AG04449 (cell line): ENCODE measurements at regions not wholly inside any gene's neighbourhood (a gene's known extent, or its start where the extent isn't known, plus 50 kb on each side); places are given as distances from the start of the nearest gene placed in this dataset.
"Not testable (repeated sequence)": the region's sequence is repeated elsewhere in the genome, so short reads cannot be mapped to it uniquely, and the experiment has no call there.

Experiments used
- CTCF ChIA-PET: fragments of 350-600 bp; formaldehyde crosslinking; extraction: SDS; loops from one replicate; lab custom pipeline; 2021; ENCODE audit warnings: antibody characterized with exemption; lab: Yijun Ruan, JAX
- POLR2A ChIA-PET: fragments of 400-600, 350-600 bp; formaldehyde crosslinking; extraction: SDS; loops from one replicate; lab custom pipeline; 2020; ENCODE audit warnings: antibody characterized with exemption, inconsistent platforms; lab: Yijun Ruan, JAX
- DNase-seq: peaks from one replicate; pipeline ENCODE4 v3.0.0-alpha.2; 2010; ENCODE audit warnings: low read depth, low spot score
- H3K4me3 ChIP-seq: 2 replicates; pipeline ENCODE4 v1.5.1; 2011; ENCODE audit warnings: low read depth, mild to moderate bottlenecking, control low read depth, low read length
- TF ChIP-seq, protein P1 (sequence below): IDR thresholded peaks from one replicate; pipeline ENCODE4 v1.5.1; 2011; ENCODE audit warnings: mild to moderate bottlenecking, moderate library complexity, low read length, control low read depth, inconsistent platforms; ENCODE audit not compliant: insufficient read depth; ENCODE audit errors: missing control alignments

DNA sequence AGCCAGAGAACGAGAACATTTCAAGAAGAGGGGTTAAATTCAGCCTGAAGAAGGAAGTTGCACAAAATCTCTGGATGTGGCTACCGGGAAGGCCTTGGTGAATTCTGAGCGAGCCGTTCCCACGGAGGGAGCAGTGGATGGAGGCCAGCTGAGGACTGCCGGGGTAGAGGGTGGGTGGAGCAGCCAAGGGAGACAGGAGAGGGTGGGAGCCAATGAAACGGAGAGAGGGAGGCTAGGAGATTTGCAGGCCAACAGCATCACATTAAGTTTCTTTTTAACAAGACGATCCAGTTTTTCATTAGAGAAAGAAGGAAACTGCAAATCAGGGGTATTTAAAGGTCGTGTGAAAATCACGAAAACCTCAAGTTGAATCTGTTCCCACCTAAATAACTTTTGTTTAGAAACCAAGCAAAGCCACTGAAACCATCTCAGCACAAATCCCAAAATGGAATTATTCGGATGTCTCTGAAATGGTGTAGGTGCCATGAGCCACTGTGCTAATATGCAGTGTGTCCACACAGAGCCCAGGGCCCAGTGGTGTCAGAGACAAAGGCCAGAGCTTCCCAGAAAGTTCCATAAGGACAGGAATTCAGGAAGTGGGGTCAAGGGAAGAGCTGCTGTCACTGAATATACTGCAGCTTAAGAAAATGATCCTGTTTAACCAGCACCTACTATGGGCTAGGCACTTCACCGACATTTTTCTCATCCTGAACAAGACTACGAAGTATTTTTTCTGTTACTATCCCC is 59.7 kb upstream of the SLC35C1 start:
- no peak for DNase-seq
- CTCF ChIA-PET = interaction anchor here (0.8 to 1.2 kb wide), 2 partner anchors 26 to 90 kb away, joined by 3 read pairs; no protein-coding TSS in a partner anchor
- H3K4me3 ChIP-seq = no peak overlapping the region
- POLR2A ChIA-PET = no interaction called here
- TF ChIP-seq, protein P1, sequence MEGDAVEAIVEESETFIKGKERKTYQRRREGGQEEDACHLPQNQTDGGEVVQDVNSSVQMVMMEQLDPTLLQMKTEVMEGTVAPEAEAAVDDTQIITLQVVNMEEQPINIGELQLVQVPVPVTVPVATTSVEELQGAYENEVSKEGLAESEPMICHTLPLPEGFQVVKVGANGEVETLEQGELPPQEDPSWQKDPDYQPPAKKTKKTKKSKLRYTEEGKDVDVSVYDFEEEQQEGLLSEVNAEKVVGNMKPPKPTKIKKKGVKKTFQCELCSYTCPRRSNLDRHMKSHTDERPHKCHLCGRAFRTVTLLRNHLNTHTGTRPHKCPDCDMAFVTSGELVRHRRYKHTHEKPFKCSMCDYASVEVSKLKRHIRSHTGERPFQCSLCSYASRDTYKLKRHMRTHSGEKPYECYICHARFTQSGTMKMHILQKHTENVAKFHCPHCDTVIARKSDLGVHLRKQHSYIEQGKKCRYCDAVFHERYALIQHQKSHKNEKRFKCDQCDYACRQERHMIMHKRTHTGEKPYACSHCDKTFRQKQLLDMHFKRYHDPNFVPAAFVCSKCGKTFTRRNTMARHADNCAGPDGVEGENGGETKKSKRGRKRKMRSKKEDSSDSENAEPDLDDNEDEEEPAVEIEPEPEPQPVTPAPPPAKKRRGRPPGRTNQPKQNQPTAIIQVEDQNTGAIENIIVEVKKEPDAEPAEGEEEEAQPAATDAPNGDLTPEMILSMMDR = no peak

DNA sequence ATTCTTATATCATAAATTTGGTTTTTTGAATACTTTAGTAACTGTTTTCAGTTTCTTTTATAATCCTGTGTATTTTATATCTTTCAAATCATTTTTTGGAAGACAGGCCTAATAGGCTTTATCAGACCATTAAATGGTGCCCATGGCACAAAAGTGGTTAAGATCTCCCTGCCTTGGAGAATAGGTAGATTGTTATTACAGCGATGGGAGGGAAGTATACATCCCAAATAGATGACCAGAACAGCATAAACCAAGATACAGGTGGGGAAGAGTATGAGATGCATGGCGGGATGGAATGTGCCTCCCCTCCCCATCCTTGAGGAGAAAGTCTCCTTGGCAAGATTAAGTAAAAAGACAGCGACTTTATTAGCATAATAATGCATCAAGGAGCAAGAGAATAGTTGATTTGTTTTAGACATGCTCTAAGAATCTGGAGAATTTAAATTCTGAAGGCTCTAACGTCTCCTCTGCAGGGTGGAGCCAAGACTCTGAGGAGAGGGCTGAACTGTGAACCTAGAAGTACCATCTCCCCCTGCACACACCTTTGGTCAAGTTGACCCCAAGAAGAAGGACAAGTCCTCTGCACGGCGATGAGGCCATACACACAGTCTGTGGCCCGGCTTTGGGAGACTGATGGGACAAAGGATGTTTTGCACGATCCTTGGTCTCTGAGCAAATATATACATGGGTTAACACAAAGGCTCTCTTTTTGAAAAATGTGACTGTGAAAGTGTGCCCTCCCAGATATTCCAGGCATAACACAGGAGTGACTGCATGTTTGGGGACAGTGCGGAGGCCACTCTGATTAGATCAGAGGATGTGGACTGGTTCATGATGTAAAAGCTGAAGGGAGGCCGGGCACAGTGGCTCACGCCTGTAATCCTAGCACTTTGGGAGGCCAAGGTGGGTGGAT is 61.1 kb upstream of the SLC35C1 start:
- DNase-seq = no peak
- ChIA-PET CTCF (interaction anchor here (1.2 kb wide), 1 partner anchor 89 kb away, joined by 3 read pairs; no protein-coding TSS in a partner anchor), POLR2A (no interaction called here)
- no peak overlapping the region for H3K4me3 ChIP-seq
- TF ChIP-seq, protein P1 = no peak

DNA sequence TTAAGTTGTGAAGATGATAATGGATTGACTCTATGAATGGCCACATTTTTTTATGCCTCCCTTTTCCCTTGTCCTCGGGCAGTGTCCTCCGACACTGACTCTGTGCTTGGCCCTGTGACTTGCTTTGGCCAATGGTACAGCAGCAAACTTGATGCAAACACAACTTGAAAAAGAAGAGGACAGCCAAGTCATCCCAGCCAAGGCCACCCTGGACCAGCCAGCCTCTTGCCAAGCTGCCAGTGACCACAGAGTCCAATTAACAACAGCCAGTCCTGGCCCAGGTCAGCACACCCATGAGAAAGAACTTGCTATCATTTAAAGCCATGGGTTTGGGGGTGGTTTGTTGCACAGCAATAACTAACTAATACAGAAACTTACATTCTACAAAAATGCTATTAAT is 63.4 kb upstream of the SLC35C1 start:
- no peak for DNase-seq
- H3K4me3 ChIP-seq = no peak overlapping the region
- POLR2A ChIA-PET = no interaction called here
- CTCF ChIA-PET = no interaction called here
- TF ChIP-seq, protein P1 = no peak

DNA sequence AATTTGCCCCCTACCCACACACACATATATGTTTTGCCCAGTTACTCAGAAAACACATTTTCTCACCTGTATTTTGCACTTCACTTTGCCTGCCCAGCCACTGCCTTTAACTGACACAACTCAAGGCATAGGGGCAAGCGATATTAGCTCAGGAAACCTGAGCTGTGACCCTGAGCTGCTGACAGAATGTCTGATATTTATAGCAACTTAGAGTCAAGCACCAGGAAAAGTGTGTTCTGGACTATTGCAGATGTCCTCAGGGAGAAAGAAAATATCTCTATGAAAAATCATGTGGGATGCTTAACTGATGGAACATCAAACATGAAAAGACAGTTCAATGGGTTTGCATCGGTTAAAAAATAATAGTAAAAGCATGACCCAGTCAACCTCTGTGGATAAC is 63.9 kb upstream of the SLC35C1 start:
- ChIA-PET CTCF (interaction anchor here (1.4 kb wide), 1 partner anchor 31 kb away, joined by 3 read pairs; no protein-coding TSS in a partner anchor), POLR2A (no interaction called here)
- no peak for DNase-seq
- TF ChIP-seq, protein P1 = no peak
- H3K4me3 ChIP-seq = no peak overlapping the region

DNA sequence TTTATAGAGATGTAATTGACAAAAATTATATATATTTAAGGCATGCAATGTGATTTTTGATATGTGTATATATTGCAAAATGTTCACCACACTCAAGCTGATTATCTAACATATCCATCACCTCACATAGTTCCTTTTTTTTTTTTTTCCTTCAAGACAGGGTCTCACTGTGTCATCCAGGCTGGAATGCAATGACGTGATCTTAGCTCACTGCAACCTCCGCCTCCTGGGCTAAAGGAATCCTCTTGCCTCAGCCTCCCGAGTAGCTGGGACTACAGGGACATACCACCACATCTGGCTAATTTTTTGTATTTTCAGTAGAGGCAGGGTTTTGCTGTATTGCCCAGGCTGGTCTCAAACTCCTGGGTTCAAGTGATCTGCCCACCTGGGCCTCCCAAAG is 65.1 kb upstream of the SLC35C1 start:
- no peak for DNase-seq
- ChIA-PET CTCF (interaction anchor here (1.4 kb wide), 1 partner anchor 32 kb away, joined by 3 read pairs; no protein-coding TSS in a partner anchor), POLR2A (no interaction called here)

DNA sequence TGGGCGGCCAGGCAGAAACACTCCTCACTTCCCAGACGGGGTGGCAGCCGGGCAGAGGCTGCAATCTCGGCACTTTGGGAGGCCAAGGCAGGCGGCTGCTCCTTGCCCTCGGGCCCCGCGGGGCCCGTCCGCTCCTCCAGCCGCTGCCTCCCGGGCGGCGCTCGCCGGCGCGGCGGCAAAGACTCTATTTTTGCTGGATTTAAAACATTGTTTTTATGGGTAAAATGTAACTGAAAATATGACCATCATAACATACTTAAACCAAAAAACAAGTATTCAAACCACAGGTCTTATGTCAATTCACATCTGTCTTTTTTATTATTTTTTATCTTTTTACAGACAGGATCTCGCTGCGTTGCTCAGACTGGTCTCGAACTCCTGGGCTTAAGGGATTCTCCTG is 65.9 kb upstream of the SLC35C1 start:
- H3K4me3 ChIP-seq, CTCF ChIA-PET, POLR2A ChIA-PET, DNase-seq: not testable (repeated sequence)

More for the DNA sequence above, 65.1 kb upstream of the SLC35C1 start:
- H3K4me3 ChIP-seq = no peak overlapping the region
- TF ChIP-seq, protein P1 = no peak

DNA sequence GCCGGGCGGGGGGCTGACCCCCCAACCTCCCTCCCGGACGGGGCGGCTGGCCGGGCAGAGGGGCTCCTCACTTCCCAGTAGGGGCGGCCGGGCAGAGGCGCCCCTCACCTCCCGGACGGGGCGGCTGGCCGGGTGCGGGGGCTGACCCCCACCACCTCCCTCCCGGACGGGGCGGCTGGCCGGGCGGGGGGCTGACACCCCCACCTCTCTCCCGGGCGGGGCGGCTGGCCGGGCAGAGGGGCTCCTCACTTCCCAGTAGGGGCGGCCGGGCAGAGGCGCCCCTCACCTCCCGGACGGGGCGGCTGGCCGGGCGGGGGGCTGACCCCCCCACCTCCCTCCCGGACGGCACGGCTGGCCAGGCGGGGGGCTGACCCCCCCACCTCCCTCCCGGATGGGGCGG is 66.8 kb upstream of the SLC35C1 start:
- DNase-seq, CTCF ChIA-PET, POLR2A ChIA-PET, H3K4me3 ChIP-seq: not testable (repeated sequence)
